Right renal pelvis (tissue), 4 donors: ENCODE measurements at regions not wholly inside any gene's neighbourhood (a gene's known extent, or its start where the extent isn't known, plus 50 kb on each side); places are given as distances from the start of the nearest gene placed in this dataset.
"Not testable (repeated sequence)": the region's sequence is repeated elsewhere in the genome, so short reads cannot be mapped to it uniquely, and the experiment has no call there.

Experiments used
- DNase-seq, 4 donors: peaks; one replicate each; pipeline ENCODE4 v3.0.0-alpha.2; 2013; ENCODE audit warnings: low read depth in 4 of 4, low spot score in 3 of 4, missing footprints in 1 of 4

- no peak for DNase-seq
These were observed 87.1 kb upstream of the HAND1 start for GRCh38 chr5:154565123-154565522.

GRCh38 chr5:154562244-154562880 lies 84.3 kb upstream of the HAND1 start:
- no peak for DNase-seq

GRCh38 chr5:154559398-154560276 lies 81.6 kb upstream of the HAND1 start:
- no peak for DNase-seq

- no peak for DNase-seq
These were observed 79.5 kb upstream of the HAND1 start for GRCh38 chr5:154557548-154557947.

- DNase-seq: no peak
These were observed 69.5 kb upstream of the HAND1 start for GRCh38 chr5:154547551-154547950.

- no peak for DNase-seq
These were observed 68.7 kb upstream of the HAND1 start for GRCh38 chr5:154546719-154547118.

- DNase-seq: no peak
These were observed 66.6 kb upstream of the HAND1 start for GRCh38 chr5:154544646-154545045.

- no peak for DNase-seq
These were observed 65.4 kb upstream of the HAND1 start for GRCh38 chr5:154543380-154543779.

- no peak for DNase-seq
These were observed 64.6 kb upstream of the HAND1 start for GRCh38 chr5:154542581-154542980.

- no peak for DNase-seq
These were observed 64.0 kb upstream of the HAND1 start for GRCh38 chr5:154542000-154542399.

GRCh38 chr5:154541553-154541952 lies 63.5 kb upstream of the HAND1 start:
- DNase-seq: no peak

- no peak for DNase-seq
These were observed 62.6 kb upstream of the HAND1 start for GRCh38 chr5:154540600-154540999.

GRCh38 chr5:154538492-154538891 lies 60.5 kb upstream of the HAND1 start:
- DNase-seq: no peak

- not testable (repeated sequence) for DNase-seq
These were observed 58.4 kb upstream of the HAND1 start for GRCh38 chr5:154536439-154536838.

- no peak for DNase-seq
These were observed 57.5 kb upstream of the HAND1 start for GRCh38 chr5:154535535-154535934.

- DNase-seq: no peak
These were observed 56.5 kb upstream of the HAND1 start for GRCh38 chr5:154534457-154535050.

- DNase-seq: no peak
These were observed 51.3 kb upstream of the HAND1 start for GRCh38 chr5:154529282-154529681.

- no peak for DNase-seq
These were observed 50.1 kb upstream of the HAND1 start for GRCh38 chr5:154528005-154528594.
